HepG2 (cell line): ENCODE measurements at regions not wholly inside any gene's neighbourhood (a gene's known extent, or its start where the extent isn't known, plus 50 kb on each side); places are given as distances from the start of the nearest gene placed in this dataset.

Experiments used
- ATAC-seq: fragments of 200-7000 bp; cut with Tn5 transposase; 3 replicates; pipeline ENCODE4 v1.9.1; 2020; ENCODE audit warnings: mild to moderate bottlenecking, moderate library complexity
- BruUV-seq: library from RNA; stranded (reverse); fragments of 400-500 nt; replicated peaks from 2 replicates; lab custom pipeline; 2021; lab: Mats Ljungman, UMichigan
- CTCF ChIA-PET: fragments of 300-600 bp; formaldehyde crosslinking; extraction: SDS; loops from one replicate; lab custom pipeline; 2021; ENCODE audit warnings: low total read pairs, inconsistent platforms, low intra/inter-chr PET ratio; lab: Yijun Ruan, JAX
- POLR2A ChIA-PET: fragments of 350-600 bp; sonication (Branson Sonifier 250); formaldehyde crosslinking; loops from one replicate; lab custom pipeline; 2020; ENCODE audit warnings: antibody characterized with exemption, inconsistent platforms; lab: Yijun Ruan, JAX
- DNase-seq: peaks from one replicate; pipeline ENCODE4 v3.0.0-alpha.2; 2015; ENCODE audit warnings: low spot score
- FAIRE-seq: peaks from 3 replicates; lab custom pipeline; 2011; peaks lifted over from hg19 to GRCh38; lab: Jason Lieb, UNC
- H2AFZ ChIP-seq: one replicate; pipeline ENCODE4 v1.6.1; 2011; ENCODE audit warnings: low read length, inconsistent platforms
- H3K27ac ChIP-seq: fragments of 300-600 bp; 3 replicates; pipeline ENCODE4 v1.8.0; 2011; ENCODE audit warnings: mixed run types, mild to moderate bottlenecking, mixed read lengths, low read length, inconsistent platforms; ENCODE audit not compliant: insufficient read depth; ENCODE audit errors: extremely low read length
- H3K27me3 ChIP-seq, 2 experiments: fragments of 200-600 bp in 1 of 2; 2 replicates in 1 of 2; 3 replicates in 1 of 2; pipeline versions ENCODE4 v1.6.0 to v1.8.0; 2011; ENCODE audit warnings: low read length in 2 of 2, mild to moderate bottlenecking in 2 of 2, moderate library complexity in 2 of 2, inconsistent platforms in 1 of 2; ENCODE audit not compliant: insufficient read depth in 2 of 2, control insufficient read depth in 1 of 2
- H3K36me3 ChIP-seq, 2 experiments: fragments of 200-600 bp in 1 of 2; replicated peaks in 1 of 2; 2 replicates in 1 of 2; 3 replicates in 1 of 2; pipeline versions ENCODE4 v1.5.1 to v1.8.0; 2011; ENCODE audit warnings: low read length in 2 of 2, inconsistent platforms in 1 of 2; ENCODE audit not compliant: insufficient read depth in 2 of 2, control insufficient read depth in 1 of 2
- H3K4me1 ChIP-seq: 2 replicates; pipeline ENCODE4 v1.5.1; 2012; ENCODE audit warnings: low read length, inconsistent platforms; ENCODE audit not compliant: insufficient read depth
- H3K4me2 ChIP-seq: 2 replicates; pipeline ENCODE4 v1.6.0; 2011; ENCODE audit warnings: low read depth, low read length, inconsistent platforms
- H3K4me3 ChIP-seq, 3 experiments: fragments of 200-600 bp in 1 of 3; sonication (generic), shearing (Covaris generic) in 1 of 3; replicated peaks in 1 of 3; 2 replicates each; pipeline ENCODE4 v1.5.1; 2011 to 2016; ENCODE audit warnings: low read length in 3 of 3, inconsistent platforms in 2 of 3, low read depth in 2 of 3, mild to moderate bottlenecking in 2 of 3, control low read depth in 1 of 3, mixed read lengths in 1 of 3; ENCODE audit not compliant: insufficient read depth in 1 of 3
- H3K79me2 ChIP-seq: one replicate; pipeline ENCODE4 v1.6.1; 2011; ENCODE audit warnings: low read length, inconsistent platforms; ENCODE audit not compliant: insufficient read depth
- H3K9ac ChIP-seq: 2 replicates; pipeline ENCODE4 v1.6.0; 2011; ENCODE audit warnings: mild to moderate bottlenecking, low read depth, low read length, inconsistent platforms; ENCODE audit not compliant: insufficient read depth
- H3K9me3 ChIP-seq: 2 replicates; pipeline ENCODE4 v1.5.1; 2012; ENCODE audit warnings: mild to moderate bottlenecking, low read length
- H4K20me1 ChIP-seq: 2 replicates; pipeline ENCODE4 v1.6.0; 2011; ENCODE audit warnings: inconsistent platforms, mild to moderate bottlenecking, low read length, moderate library complexity; ENCODE audit not compliant: insufficient read depth
- MAFF ChIP-seq: IDR thresholded peaks from 2 replicates; pipeline ENCODE4 v1.6.1; 2011; ENCODE audit warnings: low read depth, low read length, improper control_type of control experiment
- MAFK ChIP-seq, 2 experiments: IDR thresholded peaks in 1 of 2; conservative IDR thresholded peaks in 1 of 2; 2 replicates each; pipeline ENCODE4 v1.6.1; 2011; ENCODE audit warnings: improper control_type of control experiment in 2 of 2, low read length in 2 of 2
- MED13 ChIP-seq: sonication (generic); formaldehyde crosslinking; IDR thresholded peaks from 2 replicates; pipeline ENCODE4 v1.5.0; 2020; ENCODE audit warnings: missing genetic modification reagents
- NKX3-1 ChIP-seq: sonication (generic); formaldehyde crosslinking; IDR thresholded peaks from 2 replicates; pipeline ENCODE4 v1.5.0; 2020; ENCODE audit warnings: missing genetic modification reagents
- SMARCC2 ChIP-seq: fragments of 450-650 bp; IDR thresholded peaks from 2 replicates; pipeline ENCODE4 v1.6.1; 2017; ENCODE audit warnings: antibody characterized with exemption, mild to moderate bottlenecking
- SNAPC5 ChIP-seq: sonication (generic); formaldehyde crosslinking; IDR thresholded peaks from 2 replicates; pipeline ENCODE4 v1.8.1; 2023; ENCODE audit warnings: mild to moderate bottlenecking, missing genetic modification reagents, borderline replicate concordance
- SOX13 ChIP-seq, 3 experiments: fragments of 450-650 bp in 1 of 3; sonication (generic) in 1 of 3; formaldehyde crosslinking in 1 of 3; IDR thresholded peaks in 2 of 3; conservative IDR thresholded peaks in 1 of 3; 2 replicates each; pipeline versions ENCODE4 v1.5.0 to v1.6.1; 2016 to 2020; ENCODE audit warnings: antibody characterized with exemption in 1 of 3, mild to moderate bottlenecking in 1 of 3, missing compliant biosample characterization in 1 of 3, missing genetic modification reagents in 1 of 3, moderate library complexity in 1 of 3
- SP4 ChIP-seq: sonication (generic); formaldehyde crosslinking; IDR thresholded peaks from 2 replicates; pipeline ENCODE4 v1.8.1; 2023; ENCODE audit warnings: mild to moderate bottlenecking, missing genetic modification reagents
- TCF7L2 ChIP-seq: IDR thresholded peaks from 2 replicates; pipeline ENCODE4 v1.6.1; 2011; ENCODE audit warnings: mild to moderate bottlenecking, low read depth, low read length, moderate library complexity
- ZFP36L1 ChIP-seq: sonication (generic); formaldehyde crosslinking; IDR thresholded peaks from 2 replicates; pipeline ENCODE4 v1.8.0; 2022; ENCODE audit warnings: mild to moderate bottlenecking, missing genetic modification reagents, moderate library complexity
- ZNF44 ChIP-seq: sonication (generic); formaldehyde crosslinking; IDR thresholded peaks from 2 replicates; pipeline ENCODE4 v1.5.1; 2020; ENCODE audit warnings: mild to moderate bottlenecking, missing genetic modification reagents
- ZNF816 ChIP-seq: sonication (generic); formaldehyde crosslinking; IDR thresholded peaks from 2 replicates; pipeline ENCODE4 v1.8.0; 2022; ENCODE audit warnings: missing genetic modification reagents, mild to moderate bottlenecking, borderline replicate concordance
- in situ Hi-C: cut with HindIII; loops from 2 replicates; pipeline ENCODE4 v1.10.0; 2017; ENCODE audit warnings: low pct_unique_long_range_greater_than_20kb; ENCODE audit not compliant: extremely low pct_ligation_motif_present
- intact Hi-C: fragments of 100-400 bp; cut with micrococcal nuclease; formaldehyde crosslinking; loops from one replicate; pipeline ENCODE4 v1.10.0; 2022; ENCODE audit not compliant: unreplicated experiment
- TF ChIP-seq, protein P1 (sequence below): sonication (generic); formaldehyde crosslinking; IDR thresholded peaks from 2 replicates; pipeline ENCODE4 v1.9.0; 2021; ENCODE audit warnings: missing genetic modification reagents, mild to moderate bottlenecking, borderline replicate concordance
- TF ChIP-seq, protein P2 (sequence below): sonication (generic); formaldehyde crosslinking; conservative IDR thresholded peaks from 2 replicates; pipeline ENCODE4 v1.4.0; 2020; ENCODE audit warnings: missing genetic modification reagents
- TF ChIP-seq, protein P3 (sequence below): sonication (generic); formaldehyde crosslinking; IDR thresholded peaks from 2 replicates; pipeline ENCODE4 v1.4.0; 2020; ENCODE audit warnings: missing genetic modification reagents

DNA sequence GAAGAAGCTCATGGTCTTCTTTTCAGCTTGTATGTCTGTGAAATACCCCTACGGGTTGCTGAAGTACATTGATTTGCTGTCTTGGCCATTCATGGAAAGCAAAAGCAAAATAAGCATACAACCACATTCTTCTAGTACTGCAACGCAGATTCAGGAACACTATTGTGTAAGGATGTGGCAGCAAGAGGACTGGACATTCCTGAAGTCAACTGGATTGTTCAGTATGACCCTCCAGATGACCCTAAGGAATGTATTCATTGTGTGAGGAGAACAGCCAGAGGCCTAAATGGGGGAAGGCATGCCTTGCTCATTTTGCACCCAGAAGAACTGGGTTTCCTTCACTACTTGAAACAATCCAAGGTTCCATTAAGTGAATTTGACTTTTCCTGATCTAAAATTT is 133.4 kb upstream of the ANKRD1 start (continued):
- TF ChIP-seq, protein P1, sequence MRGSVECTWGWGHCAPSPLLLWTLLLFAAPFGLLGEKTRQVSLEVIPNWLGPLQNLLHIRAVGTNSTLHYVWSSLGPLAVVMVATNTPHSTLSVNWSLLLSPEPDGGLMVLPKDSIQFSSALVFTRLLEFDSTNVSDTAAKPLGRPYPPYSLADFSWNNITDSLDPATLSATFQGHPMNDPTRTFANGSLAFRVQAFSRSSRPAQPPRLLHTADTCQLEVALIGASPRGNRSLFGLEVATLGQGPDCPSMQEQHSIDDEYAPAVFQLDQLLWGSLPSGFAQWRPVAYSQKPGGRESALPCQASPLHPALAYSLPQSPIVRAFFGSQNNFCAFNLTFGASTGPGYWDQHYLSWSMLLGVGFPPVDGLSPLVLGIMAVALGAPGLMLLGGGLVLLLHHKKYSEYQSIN (CRISPR knock-in tag), result no peak
- no peak for TF ChIP-seq TCF7L2
- TF ChIP-seq MED13 (CRISPR knock-in tag), result no peak
- no peak for TF ChIP-seq SP4 (CRISPR knock-in tag)
- TF ChIP-seq SOX13 (IDR thresholded peaks at IDR 0.05), result no peak
- TF ChIP-seq SOX13 (CRISPR knock-in tag; conservative IDR thresholded peaks at IDR 0.05 in 1 of 2, IDR thresholded peaks at IDR 0.05 in 1 of 2), result no peak
- no peak for TF ChIP-seq MAFF
- TF ChIP-seq ZNF816 (CRISPR knock-in tag), result no peak

DNA sequence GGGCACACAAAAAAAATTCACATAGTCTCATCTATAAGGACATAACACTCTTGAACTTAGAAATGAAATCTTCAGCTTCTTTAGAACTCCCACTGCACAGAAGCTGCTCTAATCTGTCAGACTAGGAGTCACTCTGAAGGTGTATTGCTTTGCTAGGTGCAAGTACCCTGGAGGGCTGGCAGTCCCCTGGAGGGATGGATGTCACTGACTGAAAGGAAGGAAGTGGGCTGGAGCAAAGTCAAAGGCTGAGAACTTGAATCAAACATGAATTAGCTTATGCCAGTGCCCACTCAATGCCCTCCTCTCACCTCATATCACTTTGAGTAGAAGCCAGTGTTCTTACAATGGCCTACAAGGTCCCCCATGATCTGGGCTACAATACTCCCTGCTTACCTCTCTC is 140.3 kb upstream of the ANKRD1 start:
- DNase-seq (no peak), ATAC-seq (no peak), FAIRE-seq (no peak)
- Histone ChIP-seq H3K4me3 (no peak overlapping the region), H3K9ac (no peak overlapping the region), H3K27ac (no peak overlapping the region), H3K36me3 (no peaks in the 10 kb centered on the region), H3K4me2 (no peak overlapping the region), H3K79me2 (no peaks in the 10 kb centered on the region), H3K4me1 (no peaks in the 10 kb centered on the region), H2AFZ (no peak overlapping the region), H3K27me3 (no peaks in the 10 kb centered on the region), H4K20me1 (no peaks in the 10 kb centered on the region), H3K9me3 (no peaks in the 10 kb centered on the region)
- intact Hi-C loops, result no loop called here
- ChIA-PET POLR2A (no interaction called here), CTCF (no interaction called here)
- in situ Hi-C loops, result no loop called here
- no TSS peak for BruUV-seq
- TF ChIP-seq, protein P2, sequence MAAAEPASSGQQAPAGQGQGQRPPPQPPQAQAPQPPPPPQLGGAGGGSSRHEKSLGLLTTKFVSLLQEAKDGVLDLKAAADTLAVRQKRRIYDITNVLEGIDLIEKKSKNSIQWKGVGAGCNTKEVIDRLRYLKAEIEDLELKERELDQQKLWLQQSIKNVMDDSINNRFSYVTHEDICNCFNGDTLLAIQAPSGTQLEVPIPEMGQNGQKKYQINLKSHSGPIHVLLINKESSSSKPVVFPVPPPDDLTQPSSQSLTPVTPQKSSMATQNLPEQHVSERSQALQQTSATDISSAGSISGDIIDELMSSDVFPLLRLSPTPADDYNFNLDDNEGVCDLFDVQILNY (CRISPR knock-in tag), result no peak
- TF ChIP-seq ZNF44 (CRISPR knock-in tag), result no peak
- TF ChIP-seq MAFK (conservative IDR thresholded peaks at IDR 0.05 in 1 of 2, IDR thresholded peaks at IDR 0.05 in 1 of 2; ENCODE audit: low read length in 2 of 2), result no peak
- no peak for TF ChIP-seq SNAPC5 (CRISPR knock-in tag)
- TF ChIP-seq, protein P3, sequence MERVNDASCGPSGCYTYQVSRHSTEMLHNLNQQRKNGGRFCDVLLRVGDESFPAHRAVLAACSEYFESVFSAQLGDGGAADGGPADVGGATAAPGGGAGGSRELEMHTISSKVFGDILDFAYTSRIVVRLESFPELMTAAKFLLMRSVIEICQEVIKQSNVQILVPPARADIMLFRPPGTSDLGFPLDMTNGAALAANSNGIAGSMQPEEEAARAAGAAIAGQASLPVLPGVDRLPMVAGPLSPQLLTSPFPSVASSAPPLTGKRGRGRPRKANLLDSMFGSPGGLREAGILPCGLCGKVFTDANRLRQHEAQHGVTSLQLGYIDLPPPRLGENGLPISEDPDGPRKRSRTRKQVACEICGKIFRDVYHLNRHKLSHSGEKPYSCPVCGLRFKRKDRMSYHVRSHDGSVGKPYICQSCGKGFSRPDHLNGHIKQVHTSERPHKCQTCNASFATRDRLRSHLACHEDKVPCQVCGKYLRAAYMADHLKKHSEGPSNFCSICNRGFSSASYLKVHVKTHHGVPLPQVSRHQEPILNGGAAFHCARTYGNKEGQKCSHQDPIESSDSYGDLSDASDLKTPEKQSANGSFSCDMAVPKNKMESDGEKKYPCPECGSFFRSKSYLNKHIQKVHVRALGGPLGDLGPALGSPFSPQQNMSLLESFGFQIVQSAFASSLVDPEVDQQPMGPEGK, result no peak
- TF ChIP-seq SMARCC2, result no peak
- no peak for TF ChIP-seq ZFP36L1 (CRISPR knock-in tag)
- TF ChIP-seq NKX3-1 (CRISPR knock-in tag), result no peak
